ENCODE measurements at regions not wholly inside any gene's neighbourhood (a gene's known extent, or its start where the extent isn't known, plus 50 kb on each side); places are given as distances from the start of the nearest gene placed in this dataset.
"Not testable (repeated sequence)": the region's sequence is repeated elsewhere in the genome, so short reads cannot be mapped to it uniquely, and the experiment has no call there.

- no peak overlapping the region for H3K27ac ChIP-seq
- TF ChIP-seq CTCF (conservative IDR thresholded peaks at IDR 0.05), result no peak
These were observed 327.6 kb upstream of the SFSWAP start for GRCh38 chr12:131383291-131383690.

- no peak for TF ChIP-seq CTCF (conservative IDR thresholded peaks at IDR 0.05)
- no peak overlapping the region for H3K27ac ChIP-seq
These were observed 326.9 kb upstream of the SFSWAP start for GRCh38 chr12:131383741-131384543.

GRCh38 chr12:131384544-131384855, 326.4 kb upstream of the SFSWAP start:
- no peak overlapping the region for H3K27ac ChIP-seq
- TF ChIP-seq CTCF (conservative IDR thresholded peaks at IDR 0.05), result no peak

- no peak overlapping the region for H3K27ac ChIP-seq
- no peak for TF ChIP-seq CTCF (conservative IDR thresholded peaks at IDR 0.05)
These were observed 325.4 kb upstream of the SFSWAP start for GRCh38 chr12:131385313-131386166.

- no peak for TF ChIP-seq CTCF (conservative IDR thresholded peaks at IDR 0.05)
- H3K27ac ChIP-seq, result no peak overlapping the region
These were observed 324.7 kb upstream of the SFSWAP start for GRCh38 chr12:131386167-131386521.

- no peak for TF ChIP-seq CTCF (conservative IDR thresholded peaks at IDR 0.05)
These were observed 324.1 kb upstream of the SFSWAP start for GRCh38 chr12:131386781-131387180.

GRCh38 chr12:131387281-131388163, 323.4 kb upstream of the SFSWAP start:
- no peak overlapping the region for H3K27ac ChIP-seq
- no peak for TF ChIP-seq CTCF (conservative IDR thresholded peaks at IDR 0.05)

More at GRCh38 chr12:131386781-131387180, 324.1 kb upstream of the SFSWAP start:
- H3K27ac ChIP-seq, result no peak overlapping the region

GRCh38 chr12:131388164-131389053, 322.5 kb upstream of the SFSWAP start:
- H3K27ac ChIP-seq, result not testable (repeated sequence)

All from VCaP (cell line).